DMS153 treated with DMSO at 0.1 percent for 48 hours (cell line): ENCODE measurements at regions not wholly inside any gene's neighbourhood (a gene's known extent, or its start where the extent isn't known, plus 50 kb on each side); places are given as distances from the start of the nearest gene placed in this dataset.

Source experiments
- DNase-seq: peaks from one replicate; lab custom pipeline; 2025; ENCODE audit not compliant: unreplicated experiment; lab: John Stamatoyannopoulos, UW

- DNase-seq: no peak
Measured at GRCh38 chr12:11564984-11565651, 84.4 kb upstream of the ETV6 start.

GRCh38 chr12:11565752-11566151 lies 83.7 kb upstream of the ETV6 start:
- DNase-seq: no peak

GRCh38 chr12:11568155-11568761 lies 81.2 kb upstream of the ETV6 start:
- no peak for DNase-seq

- DNase-seq: no peak
Measured at GRCh38 chr12:11568762-11569478, 80.6 kb upstream of the ETV6 start.

GRCh38 chr12:11569716-11570115 lies 79.8 kb upstream of the ETV6 start:
- DNase-seq: no peak

- DNase-seq: no peak
Measured at GRCh38 chr12:11573880-11574279, 75.6 kb upstream of the ETV6 start.

- DNase-seq: no peak
Measured at GRCh38 chr12:11576104-11576503, 73.4 kb upstream of the ETV6 start.

GRCh38 chr12:11577658-11578260 lies 71.7 kb upstream of the ETV6 start:
- no peak for DNase-seq

GRCh38 chr12:11578461-11578993 lies 70.9 kb upstream of the ETV6 start:
- DNase-seq: no peak

GRCh38 chr12:11580125-11580751 lies 69.2 kb upstream of the ETV6 start:
- no peak for DNase-seq

GRCh38 chr12:11581179-11581755 lies 68.2 kb upstream of the ETV6 start:
- peak; percentile 73 for DNase-seq

GRCh38 chr12:11584221-11584855 lies 65.1 kb upstream of the ETV6 start:
- no peak for DNase-seq

GRCh38 chr12:11592484-11592883 lies 57.0 kb upstream of the ETV6 start:
- no peak for DNase-seq

GRCh38 chr12:11593013-11593412 lies 56.5 kb upstream of the ETV6 start:
- DNase-seq: no peak

GRCh38 chr12:11595080-11595479 lies 54.4 kb upstream of the ETV6 start:
- no peak for DNase-seq

- DNase-seq: no peak
Measured at GRCh38 chr12:11596141-11596540, 53.3 kb upstream of the ETV6 start.

- no peak for DNase-seq
Measured at GRCh38 chr12:11598900-11599299, 50.6 kb upstream of the ETV6 start.
